OCI-LY1 (cell line): ENCODE measurements at regions not wholly inside any gene's neighbourhood (a gene's known extent, or its start where the extent isn't known, plus 50 kb on each side); places are given as distances from the start of the nearest gene placed in this dataset.

Experiments used
- H2AFZ ChIP-seq: fragments of 200-600 bp; sonication (generic), shearing (Covaris generic); 2 replicates; pipeline ENCODE4 v1.6.0; 2014; ENCODE audit warnings: antibody characterized with exemption, mild to moderate bottlenecking, low read length
- H3F3A ChIP-seq: fragments of 200-600 bp; sonication (generic), shearing (Covaris generic); 2 replicates; pipeline ENCODE4 v1.6.0; 2014; ENCODE audit warnings: mild to moderate bottlenecking, antibody characterized with exemption, low read length, moderate library complexity; ENCODE audit not compliant: insufficient read depth
- H3K27ac ChIP-seq: fragments of 200-600 bp; sonication (generic); 2 replicates; pipeline ENCODE4 v1.5.1; 2014; ENCODE audit warnings: low read length, mixed run types, mild to moderate bottlenecking, low read depth; ENCODE audit not compliant: poor library complexity, severe bottlenecking
- H3K27me3 ChIP-seq: fragments of 200-600 bp; sonication (generic); 2 replicates; pipeline ENCODE4 v1.6.0; 2014; ENCODE audit warnings: antibody characterized with exemption, mild to moderate bottlenecking, low read length, moderate library complexity; ENCODE audit not compliant: insufficient read depth
- H3K36me3 ChIP-seq: fragments of 200-600 bp; sonication (generic); 2 replicates; pipeline ENCODE4 v1.6.1; 2014; ENCODE audit warnings: mild to moderate bottlenecking, antibody characterized with exemption, low read length, moderate library complexity, mixed read lengths; ENCODE audit not compliant: insufficient read depth
- H3K4me1 ChIP-seq: fragments of 200-600 bp; sonication (generic); 2 replicates; pipeline ENCODE4 v1.5.1; 2014; ENCODE audit warnings: mild to moderate bottlenecking, low read length, moderate library complexity; ENCODE audit not compliant: insufficient read depth, severe bottlenecking
- H3K4me2 ChIP-seq: fragments of 200-600 bp; sonication (generic), shearing (Covaris generic); 2 replicates; pipeline ENCODE4 v1.6.1; 2014; ENCODE audit warnings: low read length
- H3K4me3 ChIP-seq: fragments of 200-600 bp; sonication (generic); 2 replicates; pipeline ENCODE4 v1.5.1; 2014; ENCODE audit warnings: low read length, low read depth, mild to moderate bottlenecking, mixed read lengths; ENCODE audit not compliant: poor library complexity, severe bottlenecking
- H3K79me2 ChIP-seq: fragments of 200-600 bp; shearing (Covaris generic); 2 replicates; pipeline ENCODE4 v1.6.1; 2016; ENCODE audit warnings: mixed run types, low read length, mixed read lengths; ENCODE audit not compliant: insufficient read depth
- H3K9ac ChIP-seq: fragments of 200-600 bp; sonication (generic), shearing (Covaris generic); 2 replicates; pipeline ENCODE4 v1.6.1; 2014; ENCODE audit warnings: mild to moderate bottlenecking, low read length, mixed read lengths
- H3K9me2 ChIP-seq: fragments of 200-600 bp; sonication (generic), shearing (Covaris generic); 2 replicates; pipeline ENCODE4 v1.6.1; 2014; ENCODE audit warnings: low read depth, mild to moderate bottlenecking, low read length, mixed read lengths
- H3K9me3 ChIP-seq: fragments of 200-600 bp; shearing (Covaris generic); 2 replicates; pipeline ENCODE4 v1.6.1; 2014; ENCODE audit warnings: low read length, mixed read lengths
- H4K20me1 ChIP-seq: fragments of 200-600 bp; sonication (generic), shearing (Covaris generic); 2 replicates; pipeline ENCODE4 v1.6.0; 2016; ENCODE audit warnings: mild to moderate bottlenecking, low read length; ENCODE audit not compliant: insufficient read depth
- CTCF ChIP-seq: fragments of 200-600 bp; sonication (generic), shearing (Covaris generic); IDR thresholded peaks from 2 replicates; pipeline ENCODE4 v1.5.1; 2017; ENCODE audit warnings: mild to moderate bottlenecking, antibody characterized with exemption, low read length, moderate library complexity, mixed read lengths
- EZH2 ChIP-seq: fragments of 200-600 bp; sonication (generic), shearing (Covaris generic); IDR thresholded peaks from 2 replicates; pipeline ENCODE4 v1.8.0; 2017; ENCODE audit warnings: borderline replicate concordance, mixed run types, mild to moderate bottlenecking, antibody characterized with exemption, low read length, moderate library complexity, mixed read lengths

DNA sequence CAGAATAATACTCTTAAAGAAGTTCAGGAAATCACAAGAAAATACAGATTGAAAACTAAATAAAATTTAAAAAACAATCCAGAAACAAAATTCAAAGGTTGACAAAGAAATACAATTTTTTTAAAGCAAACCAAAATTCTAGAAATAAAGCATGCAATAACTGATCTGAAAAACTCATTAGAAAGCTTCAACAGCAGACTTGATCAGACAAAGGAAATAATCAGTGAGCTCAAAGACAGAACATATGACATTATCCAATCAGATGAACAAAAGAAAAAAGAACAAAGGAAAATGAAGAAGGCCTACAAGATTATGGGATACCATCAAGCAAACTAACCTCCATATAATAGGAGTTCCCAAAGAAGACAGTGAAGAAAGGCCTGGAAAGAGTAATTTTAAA, 336.8 kb downstream of the RSL24D1 start:
- H3K4me3 ChIP-seq: no peak overlapping the region
- no peaks in the 10 kb centered on the region for H3K4me1 ChIP-seq
- H3F3A ChIP-seq: no peaks in the 10 kb centered on the region
- H2AFZ ChIP-seq: no peak overlapping the region
- H3K27me3 ChIP-seq: no peaks in the 10 kb centered on the region
- no peaks in the 10 kb centered on the region for H3K36me3 ChIP-seq
- H4K20me1 ChIP-seq: no peaks in the 10 kb centered on the region
- no peaks in the 10 kb centered on the region for H3K9me3 ChIP-seq
- H3K79me2 ChIP-seq: no peaks in the 10 kb centered on the region
- no peak overlapping the region for H3K27ac ChIP-seq
- no peaks in the 10 kb centered on the region for H3K9me2 ChIP-seq
- H3K9ac ChIP-seq: no peak overlapping the region
- no peak overlapping the region for H3K4me2 ChIP-seq
- TF ChIP-seq CTCF (no peak), EZH2 (no peak)

- H3K79me2 ChIP-seq: no peaks in the 10 kb centered on the region
- H3K27me3 ChIP-seq: no peaks in the 10 kb centered on the region
- H3K27ac ChIP-seq: no peak overlapping the region
- H3K9me2 ChIP-seq: no peaks in the 10 kb centered on the region
- no peak overlapping the region for H3K4me3 ChIP-seq
- no peak for TF ChIP-seq CTCF
- no peak for TF ChIP-seq EZH2
- no peaks in the 10 kb centered on the region for H3K4me1 ChIP-seq
- no peaks in the 10 kb centered on the region for H3F3A ChIP-seq
- H2AFZ ChIP-seq: no peak overlapping the region
- no peaks in the 10 kb centered on the region for H3K36me3 ChIP-seq
- no peaks in the 10 kb centered on the region for H3K9me3 ChIP-seq
- no peak overlapping the region for H3K9ac ChIP-seq
- H3K4me2 ChIP-seq: no peak overlapping the region
- no peaks in the 10 kb centered on the region for H4K20me1 ChIP-seq
Observed at GRCh38 chr15:54854667-54855066, 342.1 kb downstream of the RSL24D1 start.

GRCh38 chr15:54850101-54850500, 346.6 kb downstream of the RSL24D1 start:
- TF ChIP-seq EZH2 (no peak), CTCF (no peak)
- no peak overlapping the region for H3K4me3 ChIP-seq
- H3K9me3 ChIP-seq: no peaks in the 10 kb centered on the region
- H3K27me3 ChIP-seq: no peaks in the 10 kb centered on the region
- no peaks in the 10 kb centered on the region for H3K4me1 ChIP-seq
- H3K27ac ChIP-seq: no peak overlapping the region
- no peaks in the 10 kb centered on the region for H3K36me3 ChIP-seq
- H3K79me2 ChIP-seq: no peaks in the 10 kb centered on the region
- H3K9ac ChIP-seq: no peak overlapping the region
- no peaks in the 10 kb centered on the region for H4K20me1 ChIP-seq
- no peaks in the 10 kb centered on the region for H3K9me2 ChIP-seq
- H3K4me2 ChIP-seq: no peak overlapping the region
- no peaks in the 10 kb centered on the region for H3F3A ChIP-seq
- no peak overlapping the region for H2AFZ ChIP-seq
